ENCODE measurements at regions not wholly inside any gene's neighbourhood (a gene's known extent, or its start where the extent isn't known, plus 50 kb on each side); places are given as distances from the start of the nearest gene placed in this dataset.

GRCh38 chr11:36792996-36793914, 195.2 kb upstream of the RAG2 start:
- ATAC-seq: peak; percentile 51
- TF ChIP-seq MYBL2 (CRISPR knock-in tag; IDR thresholded peaks at IDR 0.05) (no peak), ZNF317 (CRISPR knock-in tag; IDR thresholded peaks at IDR 0.05; ENCODE audit: borderline replicate concordance, low read depth) (no peak), CREB1 (CRISPR knock-in tag; IDR thresholded peaks at IDR 0.05) (no peak), PRRX2 (CRISPR knock-in tag; IDR thresholded peaks at IDR 0.05) (no peak), IRF1 (CRISPR knock-in tag; IDR thresholded peaks at IDR 0.05) (no peak), SOX15 (CRISPR knock-in tag; IDR thresholded peaks at IDR 0.05) (no peak), ZNF396 (CRISPR knock-in tag; IDR thresholded peaks at IDR 0.05; ENCODE audit: borderline replicate concordance) (no peak), MLX (CRISPR knock-in tag; IDR thresholded peaks at IDR 0.05) (no peak), CBFB (CRISPR knock-in tag; IDR thresholded peaks at IDR 0.05; ENCODE audit: low read depth) (no peak), FOXK1 (CRISPR knock-in tag; IDR thresholded peaks at IDR 0.05) (no peak), SMAD3 (CRISPR knock-in tag; IDR thresholded peaks at IDR 0.05; ENCODE audit: borderline replicate concordance) (no peak), PRDM15 (CRISPR knock-in tag; IDR thresholded peaks at IDR 0.05) (no peak), ATF2 (CRISPR knock-in tag; IDR thresholded peaks at IDR 0.05; ENCODE audit: borderline replicate concordance, low read depth) (no peak)
- no peak overlapping the region for H3K4me3 Mint-ChIP-seq
- H3K27ac Mint-ChIP-seq: no peak overlapping the region
- ChIA-PET POLR2A (no interaction called here), CTCF (no interaction called here)
- H3K36me3 Mint-ChIP-seq: peaks cover 49% of the 10 kb centered on the region
- H3K9me3 Mint-ChIP-seq: peaks cover 74% of the 10 kb centered on the region
- no peaks in the 10 kb centered on the region for H3K27me3 Mint-ChIP-seq (ENCODE audit: low read depth)
- no peak for DNase-seq (ENCODE audit: low spot score)
- no peaks in the 10 kb centered on the region for H3K4me1 Mint-ChIP-seq

- Mint-ChIP-seq H3K27ac (no peak overlapping the region), H3K36me3 (peaks cover 46% of the 10 kb centered on the region), H3K4me3 (no peak overlapping the region), H3K27me3 (ENCODE audit: low read depth) (no peaks in the 10 kb centered on the region), H3K9me3 (peaks cover 74% of the 10 kb centered on the region), H3K4me1 (no peaks in the 10 kb centered on the region)
- DNase-seq (ENCODE audit: low spot score): no peak
- ATAC-seq: no peak
- ChIA-PET POLR2A (no interaction called here), CTCF (no interaction called here)
- TF ChIP-seq MXD4 (CRISPR knock-in tag; IDR thresholded peaks at IDR 0.05; ENCODE audit: borderline replicate concordance): no peak
- no peak for TF ChIP-seq NFATC4 (CRISPR knock-in tag; IDR thresholded peaks at IDR 0.05)
- TF ChIP-seq ZNF532 (CRISPR knock-in tag; IDR thresholded peaks at IDR 0.05; ENCODE audit: borderline replicate concordance): no peak
- TF ChIP-seq ERG (CRISPR knock-in tag; IDR thresholded peaks at IDR 0.05): no peak
- no peak for TF ChIP-seq NR1H2 (CRISPR knock-in tag; IDR thresholded peaks at IDR 0.05)
- no peak for TF ChIP-seq ATF6 (CRISPR knock-in tag; IDR thresholded peaks at IDR 0.05)
- no peak for TF ChIP-seq CREB1 (CRISPR knock-in tag; IDR thresholded peaks at IDR 0.05)
- TF ChIP-seq ZNF219 (CRISPR knock-in tag; IDR thresholded peaks at IDR 0.05; ENCODE audit: borderline replicate concordance): no peak
- TF ChIP-seq ZNF416 (CRISPR knock-in tag; IDR thresholded peaks at IDR 0.05): no peak
These were observed 193.9 kb upstream of the RAG2 start for GRCh38 chr11:36791957-36792356.

Measured in WTC11 (cell line).